Glomerular visceral epithelial cell (primary cell): ENCODE measurements at regions not wholly inside any gene's neighbourhood (a gene's known extent, or its start where the extent isn't known, plus 50 kb on each side); places are given as distances from the start of the nearest gene placed in this dataset.

Source experiments
- DNase-seq: peaks from one replicate; pipeline ENCODE4 v3.0.0-alpha.2; 2016; ENCODE audit errors: extremely low spot score

DNA sequence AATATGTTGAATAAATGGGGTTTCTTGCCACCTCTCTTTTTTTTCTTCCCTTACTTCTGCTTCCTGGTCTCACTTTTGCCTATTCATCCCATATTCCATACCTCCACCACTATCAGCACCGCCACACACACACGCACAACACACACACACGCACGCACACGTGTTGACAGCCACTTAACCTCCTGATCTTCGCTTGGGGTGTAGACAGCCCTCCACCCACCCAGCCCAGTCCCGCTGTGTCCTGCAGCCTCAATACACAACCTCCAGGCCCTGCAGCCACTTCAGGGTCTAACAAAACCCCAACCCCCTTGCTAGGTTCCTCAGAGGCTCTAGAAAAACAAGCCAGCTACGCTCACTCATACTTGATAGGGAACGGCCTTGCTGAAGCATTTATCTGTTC is 72.3 kb downstream of the LINC00237 start:
- DNase-seq, result no peak

- DNase-seq, result no peak
Measured at GRCh38 chr20:21031666-21032065, 74.5 kb downstream of the LINC00237 start.

- no peak for DNase-seq
Measured at GRCh38 chr20:21029341-21029740, 76.8 kb downstream of the LINC00237 start.

DNA sequence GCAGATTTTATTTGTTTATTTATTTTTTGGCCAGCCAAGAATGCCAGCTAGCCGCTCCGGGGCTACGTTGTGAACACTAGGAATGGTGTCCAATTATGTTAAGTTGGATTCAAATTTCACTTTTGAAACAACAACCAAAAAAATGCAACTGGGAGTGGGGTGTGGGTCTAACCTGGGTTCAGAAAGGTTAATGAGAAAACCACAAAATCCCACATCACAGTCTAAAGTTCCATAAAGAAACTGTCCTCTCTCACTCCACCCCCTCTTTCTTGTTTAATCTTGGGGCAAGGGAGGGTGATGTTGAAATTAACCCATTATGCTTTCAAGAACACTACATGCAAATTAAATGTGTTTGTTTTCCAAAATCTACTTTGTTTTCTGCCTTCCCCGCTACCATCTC is 77.2 kb downstream of the LINC00237 start:
- no peak for DNase-seq

DNA sequence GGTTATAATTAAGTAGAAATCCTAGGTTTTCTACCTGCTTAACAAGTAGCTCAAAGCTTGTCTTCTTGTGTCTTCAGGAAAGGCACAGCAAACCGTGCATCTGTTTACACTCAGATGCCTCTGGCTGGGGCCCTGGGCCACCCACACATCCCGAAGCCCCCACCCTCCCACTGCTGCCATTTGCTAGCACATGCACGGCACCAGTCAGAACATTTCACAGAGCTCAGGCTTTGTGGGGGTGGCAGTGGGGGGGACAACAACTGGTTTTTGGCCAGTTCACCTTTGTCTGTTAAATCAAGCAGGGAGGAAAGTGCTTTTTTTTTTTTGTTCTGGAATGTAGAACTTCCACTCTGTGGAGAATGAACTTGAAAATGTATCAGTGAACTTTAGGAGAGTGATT is 77.7 kb downstream of the LINC00237 start:
- no peak for DNase-seq

DNA sequence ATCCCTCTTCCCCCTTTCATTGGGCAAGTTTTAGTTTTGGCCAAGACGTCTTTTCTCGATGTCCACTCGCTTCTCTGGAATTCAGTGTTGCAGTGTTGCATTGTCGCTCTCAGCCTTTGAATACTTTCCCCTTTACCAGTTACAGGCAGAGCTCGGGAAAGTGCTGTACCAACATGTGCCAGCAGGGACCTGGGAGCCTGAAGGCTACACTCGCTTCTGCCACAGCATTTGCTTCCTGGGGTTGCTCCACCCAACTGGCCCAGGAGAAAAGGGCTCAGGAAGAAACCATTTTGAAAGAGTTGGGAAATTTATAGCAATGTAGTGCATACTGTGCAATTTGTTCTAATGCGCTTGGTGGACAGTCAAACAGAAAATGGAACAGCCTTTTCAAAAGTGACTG is 78.6 kb downstream of the LINC00237 start:
- no peak for DNase-seq

DNA sequence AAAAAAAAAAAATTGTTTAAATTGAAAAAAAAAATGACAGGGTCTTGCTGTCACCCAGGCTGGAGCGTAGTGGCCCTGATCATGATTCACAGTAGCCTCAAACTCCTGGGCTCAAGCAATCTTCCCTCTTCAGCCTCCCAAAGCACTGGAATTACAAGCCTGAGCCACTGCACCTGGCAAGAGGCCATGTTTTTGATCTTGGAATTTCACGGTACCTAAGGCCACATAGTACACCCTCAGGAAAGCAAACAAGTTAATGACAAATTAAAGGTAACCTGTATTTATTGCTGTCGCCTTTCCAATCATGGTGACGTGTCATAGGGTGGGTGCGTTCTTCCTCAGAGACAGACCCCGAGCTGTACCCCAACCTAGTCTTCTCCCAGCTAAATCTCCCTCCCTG is 79.2 kb downstream of the LINC00237 start:
- DNase-seq, result no peak

GRCh38 chr20:21024420-21024819 is 81.7 kb downstream of the LINC00237 start:
- DNase-seq, result no peak

GRCh38 chr20:21022925-21023324 is 83.2 kb downstream of the LINC00237 start:
- no peak for DNase-seq

- DNase-seq, result no peak
Measured at GRCh38 chr20:21021472-21021790, 84.7 kb downstream of the LINC00237 start.

GRCh38 chr20:21020659-21021471 is 85.3 kb downstream of the LINC00237 start:
- no peak for DNase-seq

DNA sequence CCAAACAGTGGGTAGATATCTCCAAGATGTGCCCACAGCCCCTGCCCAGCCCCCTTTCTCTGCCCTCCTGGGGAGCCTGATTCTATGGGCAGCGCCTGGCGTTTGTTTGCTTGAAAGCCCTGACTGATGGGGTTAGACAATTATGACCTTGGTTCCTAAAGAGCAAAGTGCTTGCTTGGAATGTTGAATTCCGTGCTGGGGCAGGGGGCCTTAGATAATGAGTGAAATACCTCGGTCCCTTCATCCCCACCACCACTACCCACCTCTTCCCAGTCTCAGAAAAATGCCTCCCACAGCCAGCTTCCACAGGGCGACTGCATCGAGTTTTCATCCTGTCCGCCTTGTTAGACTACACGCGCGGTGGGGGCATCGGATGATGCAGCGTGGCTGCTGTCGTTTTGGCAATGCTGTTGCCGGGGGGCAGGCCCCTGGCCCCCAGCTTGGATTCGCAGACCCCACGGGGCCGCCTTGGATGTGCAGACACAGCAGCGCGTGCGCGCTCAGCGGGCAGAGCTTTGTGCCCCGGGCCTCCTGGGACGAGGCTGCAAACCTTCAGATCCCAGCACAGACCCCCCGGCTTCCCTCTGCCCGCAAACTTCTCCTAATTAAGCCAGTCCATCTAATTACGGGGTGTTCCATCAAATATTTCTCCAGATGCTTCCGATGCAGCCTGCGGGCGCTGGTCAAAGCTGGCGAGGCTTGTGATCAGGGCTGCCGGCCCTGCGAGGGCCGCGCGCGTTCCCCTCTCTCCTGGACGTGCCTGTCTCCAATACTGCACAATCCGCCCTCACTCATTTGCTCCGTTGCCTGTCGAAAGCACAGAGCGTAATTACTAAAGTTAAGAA is 86.1 kb downstream of the LINC00237 start:
- no peak for DNase-seq

GRCh38 chr20:21019468-21019813 is 86.7 kb downstream of the LINC00237 start:
- no peak for DNase-seq

DNA sequence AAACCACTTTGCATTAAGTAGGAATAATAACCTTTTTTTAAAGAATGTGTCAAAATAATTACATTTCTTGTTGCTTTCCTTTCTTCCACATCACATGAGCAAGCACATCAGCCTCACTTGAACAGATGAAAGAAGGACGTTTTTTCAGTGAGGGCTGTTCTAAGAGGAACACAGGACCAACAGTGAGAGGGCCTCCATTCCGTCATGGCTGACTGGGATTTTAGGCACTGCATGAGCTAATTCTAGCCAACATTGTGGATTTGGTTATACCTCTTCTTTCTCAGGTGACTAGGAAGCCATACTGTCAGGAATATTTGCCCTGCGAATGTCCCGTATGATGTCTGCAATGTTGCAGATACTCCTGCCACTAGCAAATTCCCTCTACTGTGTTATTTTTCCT is 87.6 kb downstream of the LINC00237 start:
- no peak for DNase-seq

DNA sequence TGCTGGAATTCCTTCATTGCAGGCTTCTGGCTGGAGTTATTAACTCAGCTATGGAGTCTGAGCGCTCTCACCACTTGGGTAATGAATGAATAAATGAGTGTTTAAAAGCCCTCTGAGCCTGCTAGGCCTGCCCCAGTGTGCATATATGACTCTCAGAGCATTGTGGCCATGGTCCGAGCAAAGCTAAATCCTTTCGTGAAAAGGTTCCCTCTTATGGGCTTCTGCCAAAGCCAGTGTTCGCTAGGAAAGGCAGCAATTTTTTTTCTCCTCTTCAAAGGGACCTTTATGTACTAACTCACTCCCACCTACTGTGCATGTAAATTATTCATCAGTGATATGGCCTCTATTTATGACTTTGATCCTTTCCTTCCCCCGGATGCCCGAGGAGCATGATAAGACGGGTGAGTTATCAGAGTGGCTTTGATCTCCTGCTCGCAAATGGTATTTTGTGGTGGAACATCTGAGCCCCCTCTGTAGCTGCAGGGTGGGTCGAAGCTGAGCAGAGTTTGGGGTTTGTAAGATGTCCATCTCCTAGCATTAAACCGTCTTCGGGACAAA is 88.6 kb downstream of the LINC00237 start:
- DNase-seq, result no peak

GRCh38 chr20:21016751-21017150 is 89.4 kb downstream of the LINC00237 start:
- DNase-seq, result no peak

DNA sequence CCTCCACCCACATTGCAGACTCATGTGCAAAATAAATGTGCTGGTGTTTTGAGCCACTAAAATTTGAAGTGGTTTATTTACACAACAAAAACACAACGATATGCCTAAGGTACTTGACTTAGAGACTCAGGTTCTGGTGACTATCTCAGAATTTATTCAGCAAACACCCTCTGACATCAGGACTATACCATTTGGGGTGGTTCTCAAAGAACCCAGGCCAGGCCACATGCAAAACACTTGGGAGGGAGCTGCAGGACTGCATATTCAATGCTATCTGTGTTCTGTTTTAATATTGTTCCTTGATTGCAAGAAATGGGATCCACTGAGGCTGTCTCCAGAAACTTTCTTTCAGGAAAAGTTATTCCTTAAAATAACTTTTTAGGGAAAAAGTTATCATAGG is 91.6 kb downstream of the LINC00237 start:
- DNase-seq, result no peak

DNA sequence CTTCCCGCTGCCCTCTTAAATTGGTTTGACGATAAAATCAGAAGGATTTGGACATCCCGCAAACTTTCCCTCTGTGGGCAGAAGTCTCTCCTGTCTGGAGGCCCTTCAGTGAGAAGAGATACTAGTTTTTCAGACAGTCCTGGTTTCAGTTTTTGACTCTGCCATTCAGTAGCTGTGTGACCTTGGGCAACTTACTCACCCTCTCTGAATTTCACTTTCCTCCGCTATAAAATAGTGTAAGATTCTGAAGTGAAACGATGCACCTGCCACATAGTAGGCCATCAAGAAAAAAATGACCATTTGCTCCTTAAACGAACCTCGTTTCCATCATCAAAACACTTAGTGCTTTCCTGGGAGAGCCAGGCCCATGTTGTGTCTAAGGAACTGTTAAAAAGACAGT is 97.2 kb downstream of the LINC00237 start:
- no peak for DNase-seq

DNA sequence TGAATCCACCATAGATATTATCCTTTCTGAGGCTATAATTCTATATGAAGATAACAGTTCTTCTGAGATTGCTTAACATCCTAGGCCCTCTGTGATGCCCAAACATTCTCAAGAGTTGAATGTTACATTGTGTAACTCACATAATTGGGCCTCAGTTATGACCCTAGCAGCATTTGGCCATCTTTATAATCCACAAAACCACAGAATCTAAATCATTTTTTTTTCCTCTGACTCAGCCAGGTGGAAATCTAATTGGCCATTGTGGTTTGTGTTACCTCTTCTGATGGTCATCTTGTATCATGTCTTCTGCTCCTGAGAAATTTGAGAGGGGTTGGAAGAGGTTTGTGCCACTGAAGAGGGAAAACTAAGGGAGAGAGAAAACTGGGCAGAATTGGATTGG is 99.5 kb downstream of the LINC00237 start:
- DNase-seq, result no peak

- DNase-seq, result peak; percentile 36
Measured at GRCh38 chr20:21004386-21005076, 101.6 kb downstream of the LINC00237 start.

DNA sequence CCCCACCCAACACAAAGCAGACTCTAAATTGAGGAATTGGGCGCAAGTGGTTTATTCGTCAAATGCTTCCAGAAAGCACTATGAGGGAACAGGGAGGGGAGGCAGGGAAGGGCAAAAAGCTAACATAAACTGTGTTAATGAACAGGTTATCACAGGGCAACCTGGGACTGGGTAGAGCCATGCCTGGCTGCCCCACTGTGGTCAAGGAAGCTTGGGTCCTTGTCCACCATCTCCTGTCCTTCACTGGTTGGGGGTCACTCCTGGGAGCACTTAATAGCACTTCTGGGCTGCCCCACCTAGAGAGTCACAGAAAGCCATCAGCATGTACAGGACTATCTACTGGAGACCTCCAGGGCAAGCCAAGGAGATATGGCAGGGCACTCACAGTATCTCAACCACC is 102.3 kb downstream of the LINC00237 start:
- DNase-seq, result no peak

GRCh38 chr20:21002486-21002885 is 103.7 kb downstream of the LINC00237 start:
- DNase-seq, result no peak
